Fibroblast of the aortic adventitia (primary cell): ENCODE measurements at regions not wholly inside any gene's neighbourhood (a gene's known extent, or its start where the extent isn't known, plus 50 kb on each side); places are given as distances from the start of the nearest gene placed in this dataset.

Experiments
- DNase-seq: peaks from one replicate; pipeline ENCODE4 v3.0.0-alpha.2; 2010; ENCODE audit warnings: low read depth
- H3K4me3 ChIP-seq: 2 replicates; pipeline ENCODE4 v1.5.1; 2011; ENCODE audit warnings: low read depth, mild to moderate bottlenecking, control low read depth, low read length, moderate library complexity
- CTCF ChIP-seq: IDR thresholded peaks from 2 replicates; pipeline ENCODE4 v1.5.1; 2011; ENCODE audit warnings: mild to moderate bottlenecking, low read length, control low read depth, inconsistent platforms; ENCODE audit not compliant: insufficient read depth

- DNase-seq: no peak
- no peak for TF ChIP-seq CTCF
- no peak overlapping the region for H3K4me3 ChIP-seq
These were observed 101.6 kb downstream of the METRNL start for GRCh38 chr17:83180996-83181481.

DNA sequence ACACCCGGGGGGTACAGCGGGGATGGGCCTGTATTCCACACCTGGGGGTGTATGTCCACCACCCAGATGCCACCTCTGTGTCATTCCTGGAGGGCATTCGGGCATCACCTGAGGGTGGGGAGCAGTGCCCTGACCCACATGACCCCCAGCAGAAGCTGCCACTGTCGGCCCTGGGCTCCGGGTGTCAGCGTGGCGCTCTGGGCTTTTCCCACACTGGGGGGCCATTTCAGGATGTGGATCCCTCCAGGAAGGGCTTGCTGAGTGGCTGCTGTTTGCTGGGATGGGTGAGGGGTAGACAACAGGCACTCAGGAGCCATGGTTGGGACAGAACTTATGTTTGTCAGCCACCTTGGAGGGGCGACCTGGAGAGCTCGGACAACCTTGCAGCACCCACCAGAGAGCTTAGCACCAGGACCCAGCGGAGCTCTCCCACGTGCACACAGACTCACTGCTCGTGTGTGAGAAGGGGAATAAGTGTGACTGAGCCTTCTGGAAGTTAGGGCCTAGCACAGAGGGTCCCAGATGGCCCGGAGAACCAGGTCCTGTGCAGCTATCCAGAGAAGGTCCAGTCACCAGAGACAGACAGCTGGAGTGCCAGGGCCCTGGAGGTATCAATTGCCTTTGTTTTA is 102.7 kb downstream of the METRNL start:
- no peak for DNase-seq
- TF ChIP-seq CTCF: no peak

DNA sequence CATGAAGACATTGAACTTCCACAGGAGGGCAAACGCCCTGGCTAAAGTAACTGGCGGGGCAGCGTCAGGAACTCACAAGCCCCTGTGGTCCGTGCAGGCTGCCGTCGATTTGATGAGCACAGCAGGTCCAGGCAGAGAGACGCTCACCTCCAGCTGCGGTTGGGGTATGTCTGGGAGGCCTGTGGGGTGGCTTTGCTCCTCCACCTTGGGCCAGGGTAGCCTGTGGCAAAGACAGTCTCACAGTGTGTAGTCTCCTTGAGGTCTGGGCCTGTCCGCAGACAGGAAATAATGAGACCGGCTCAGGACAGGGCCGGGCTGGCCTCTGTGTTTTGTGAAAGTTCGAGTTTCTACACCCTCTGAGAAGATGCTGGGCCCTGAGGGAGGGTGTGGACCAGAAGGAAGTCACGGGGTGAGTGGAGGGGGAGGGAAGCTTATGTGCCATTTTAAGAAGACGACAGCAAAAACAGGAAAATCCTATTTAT is 103.3 kb downstream of the METRNL start:
- DNase-seq: no peak
- H3K4me3 ChIP-seq: no peak overlapping the region
- no peak for TF ChIP-seq CTCF

More for the DNA sequence above, 102.7 kb downstream of the METRNL start:
- no peak overlapping the region for H3K4me3 ChIP-seq

GRCh38 chr17:83183145-83183948 is 103.9 kb downstream of the METRNL start:
- no peak overlapping the region for H3K4me3 ChIP-seq
- TF ChIP-seq CTCF: no peak
- DNase-seq: no peak

DNA sequence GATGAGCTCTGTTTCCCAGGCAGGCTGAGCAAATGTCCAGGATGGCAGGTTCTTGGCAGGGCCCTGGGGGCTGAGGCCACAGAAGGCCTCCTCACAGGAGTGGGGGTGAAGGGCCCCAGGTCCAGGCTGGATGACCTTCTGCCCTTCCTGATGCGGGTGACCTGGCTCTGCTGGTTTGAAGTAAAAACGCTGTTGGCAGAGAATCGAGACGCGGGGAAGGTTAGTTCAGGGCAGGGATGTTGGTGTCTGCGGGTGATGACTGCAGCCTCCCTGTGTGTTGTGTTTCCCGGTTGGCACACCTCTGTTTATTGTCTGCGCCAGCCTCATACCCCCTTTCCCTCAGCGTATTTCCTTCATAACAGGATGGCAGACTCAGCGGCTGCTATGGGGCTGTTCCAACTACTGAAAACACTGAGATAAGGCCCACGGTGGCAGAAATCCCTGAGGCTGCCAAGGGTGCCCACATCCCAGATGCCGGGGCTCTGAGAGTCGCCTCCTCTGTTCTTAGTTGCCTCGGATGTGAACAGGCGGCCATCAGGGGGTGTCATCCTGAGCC is 104.6 kb downstream of the METRNL start:
- TF ChIP-seq CTCF: no peak
- H3K4me3 ChIP-seq: no peak overlapping the region
- no peak for DNase-seq

- H3K4me3 ChIP-seq: no peak overlapping the region
- TF ChIP-seq CTCF: no peak
- no peak for DNase-seq
These were observed 105.9 kb downstream of the METRNL start for GRCh38 chr17:83185023-83186002.
